GM19467 (cell line): ENCODE measurements at regions not wholly inside any gene's neighbourhood (a gene's known extent, or its start where the extent isn't known, plus 50 kb on each side); places are given as distances from the start of the nearest gene placed in this dataset.
"Not testable (repeated sequence)": the region's sequence is repeated elsewhere in the genome, so short reads cannot be mapped to it uniquely, and the experiment has no call there.

ENCODE experiments used
- ATAC-seq: cut with Tn5 transposase; IDR thresholded peaks from one replicate; pipeline ENCODE4 v1.9.1; 2021; ENCODE audit warnings: mild to moderate bottlenecking, moderate library complexity; ENCODE audit not compliant: unreplicated experiment

- not testable (repeated sequence) for ATAC-seq
These were observed 361.3 kb upstream of the ATP11B start for GRCh38 chr3:182431972-182432371.

GRCh38 chr3:182435860-182436259 is 357.4 kb upstream of the ATP11B start:
- ATAC-seq = no peak

GRCh38 chr3:182436547-182436946 is 356.8 kb upstream of the ATP11B start:
- ATAC-seq = no peak

- ATAC-seq = no peak
These were observed 354.9 kb upstream of the ATP11B start for GRCh38 chr3:182438398-182438797.

GRCh38 chr3:182440101-182440500 is 353.2 kb upstream of the ATP11B start:
- ATAC-seq = no peak

- ATAC-seq = no peak
These were observed 347.7 kb upstream of the ATP11B start for GRCh38 chr3:182445576-182445975.

GRCh38 chr3:182450942-182451787 is 342.1 kb upstream of the ATP11B start:
- ATAC-seq = no peak

- no peak for ATAC-seq
These were observed 341.4 kb upstream of the ATP11B start for GRCh38 chr3:182451871-182452270.

GRCh38 chr3:182455011-182455410 is 338.3 kb upstream of the ATP11B start:
- no peak for ATAC-seq

GRCh38 chr3:182460303-182460702 is 333.0 kb upstream of the ATP11B start:
- ATAC-seq = no peak

GRCh38 chr3:182462152-182462551 is 331.2 kb upstream of the ATP11B start:
- no peak for ATAC-seq

- no peak for ATAC-seq
These were observed 328.7 kb upstream of the ATP11B start for GRCh38 chr3:182464513-182465145.

GRCh38 chr3:182465301-182466185 is 327.8 kb upstream of the ATP11B start:
- no peak for ATAC-seq

- no peak for ATAC-seq
These were observed 324.2 kb upstream of the ATP11B start for GRCh38 chr3:182469086-182469485.

- ATAC-seq = no peak
These were observed 323.1 kb upstream of the ATP11B start for GRCh38 chr3:182470187-182470586.

GRCh38 chr3:182473191-182473710 is 320.1 kb upstream of the ATP11B start:
- no peak for ATAC-seq

- ATAC-seq = no peak
These were observed 314.9 kb upstream of the ATP11B start for GRCh38 chr3:182478369-182478768.

GRCh38 chr3:182479419-182480336 is 313.6 kb upstream of the ATP11B start:
- ATAC-seq = no peak

GRCh38 chr3:182482705-182483104 is 310.6 kb upstream of the ATP11B start:
- ATAC-seq = no peak

GRCh38 chr3:182484682-182485081 is 308.6 kb upstream of the ATP11B start:
- ATAC-seq = no peak
